ENCODE measurements at regions not wholly inside any gene's neighbourhood (a gene's known extent, or its start where the extent isn't known, plus 50 kb on each side); places are given as distances from the start of the nearest gene placed in this dataset.
"Not testable (repeated sequence)": the region's sequence is repeated elsewhere in the genome, so short reads cannot be mapped to it uniquely, and the experiment has no call there.

DNA sequence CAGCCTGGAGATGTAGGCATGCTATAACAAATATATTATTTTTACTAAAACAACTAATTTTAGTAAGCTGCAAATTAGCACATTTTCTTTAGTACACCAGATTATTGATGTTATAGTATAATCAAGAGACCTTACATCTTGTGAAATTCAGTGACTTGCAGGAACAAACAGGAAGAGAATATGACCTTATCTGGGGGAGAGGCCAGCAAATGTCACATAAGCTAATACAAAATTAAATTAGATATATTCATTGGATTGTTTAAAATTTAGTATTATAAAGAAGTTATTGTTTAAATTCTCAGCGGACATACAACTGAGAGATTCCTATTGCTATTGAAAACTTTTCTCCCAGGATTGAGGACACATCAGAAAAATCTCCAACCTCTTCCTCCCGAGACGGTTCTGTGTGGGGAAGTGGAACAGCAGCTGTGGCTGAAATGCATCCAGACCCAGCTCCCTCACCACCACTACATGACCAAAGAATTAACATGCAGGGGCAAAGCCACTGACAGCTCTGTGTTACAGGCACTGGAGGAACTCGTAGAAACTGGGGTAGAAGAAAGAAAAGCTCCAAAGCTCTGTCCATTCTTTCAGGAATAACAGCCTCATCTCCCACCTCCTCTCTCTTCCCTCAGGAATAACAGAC lies 744.2 kb downstream of the TMEM121 start:
- TF ChIP-seq CTCF, POLR2A (IDR thresholded peaks at IDR 0.05): not testable (repeated sequence)

All from testis (tissue), 2 donors.